ENCODE measurements at regions not wholly inside any gene's neighbourhood (a gene's known extent, or its start where the extent isn't known, plus 50 kb on each side); places are given as distances from the start of the nearest gene placed in this dataset.
A peak's percentile ranks its signal among the peaks of the same experiment; 100 is the strongest.

DNA sequence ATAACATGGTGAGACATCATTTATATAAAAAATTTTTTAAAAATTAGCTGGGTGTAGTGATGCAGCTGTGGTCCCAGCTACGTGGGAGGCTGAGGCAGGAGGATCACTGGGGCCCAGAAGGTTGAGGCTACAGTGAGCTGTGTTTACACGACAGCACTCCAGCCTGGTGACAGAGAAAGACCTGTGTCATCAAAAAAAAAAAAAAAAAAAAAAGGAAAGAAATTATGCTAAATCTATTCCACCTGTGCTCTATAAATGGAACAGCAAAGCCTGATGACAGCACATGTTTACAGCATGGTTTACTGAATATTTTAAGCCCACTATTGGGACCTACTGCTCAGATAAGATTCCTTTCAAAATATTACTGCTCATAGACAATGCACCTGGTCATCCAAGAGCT, 217.6 kb downstream of the PRDM2 start:
- TF ChIP-seq, protein P1, sequence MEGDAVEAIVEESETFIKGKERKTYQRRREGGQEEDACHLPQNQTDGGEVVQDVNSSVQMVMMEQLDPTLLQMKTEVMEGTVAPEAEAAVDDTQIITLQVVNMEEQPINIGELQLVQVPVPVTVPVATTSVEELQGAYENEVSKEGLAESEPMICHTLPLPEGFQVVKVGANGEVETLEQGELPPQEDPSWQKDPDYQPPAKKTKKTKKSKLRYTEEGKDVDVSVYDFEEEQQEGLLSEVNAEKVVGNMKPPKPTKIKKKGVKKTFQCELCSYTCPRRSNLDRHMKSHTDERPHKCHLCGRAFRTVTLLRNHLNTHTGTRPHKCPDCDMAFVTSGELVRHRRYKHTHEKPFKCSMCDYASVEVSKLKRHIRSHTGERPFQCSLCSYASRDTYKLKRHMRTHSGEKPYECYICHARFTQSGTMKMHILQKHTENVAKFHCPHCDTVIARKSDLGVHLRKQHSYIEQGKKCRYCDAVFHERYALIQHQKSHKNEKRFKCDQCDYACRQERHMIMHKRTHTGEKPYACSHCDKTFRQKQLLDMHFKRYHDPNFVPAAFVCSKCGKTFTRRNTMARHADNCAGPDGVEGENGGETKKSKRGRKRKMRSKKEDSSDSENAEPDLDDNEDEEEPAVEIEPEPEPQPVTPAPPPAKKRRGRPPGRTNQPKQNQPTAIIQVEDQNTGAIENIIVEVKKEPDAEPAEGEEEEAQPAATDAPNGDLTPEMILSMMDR (conservative IDR thresholded peaks at IDR 0.05; ENCODE audit: control insufficient read depth, insufficient read depth, low read depth, low read length) = no peak
- H3K4me3 ChIP-seq (ENCODE audit: control insufficient read depth, low read depth, low read length) = no peak overlapping the region
- no peak for DNase-seq (ENCODE audit: low read depth)

DNA sequence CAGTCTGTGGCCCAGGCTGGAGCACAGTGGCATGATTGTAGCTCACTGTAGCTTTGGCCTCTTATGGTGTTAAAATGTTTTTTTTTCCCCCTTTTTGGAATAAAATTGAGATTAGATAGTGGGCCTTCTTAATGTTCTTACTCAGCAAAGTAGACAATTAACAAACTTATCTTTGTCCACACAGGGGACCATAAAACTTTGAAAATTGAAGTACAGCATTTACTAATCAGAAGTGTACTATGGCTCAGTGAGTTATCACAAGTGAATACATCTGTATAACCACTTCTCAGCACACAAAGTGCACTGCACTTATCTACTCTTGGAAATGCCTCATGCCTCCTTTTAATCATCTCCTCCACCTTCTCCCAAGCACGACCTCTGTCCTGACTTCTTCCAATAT, 218.9 kb downstream of the PRDM2 start:
- no peak overlapping the region for H3K4me3 ChIP-seq (ENCODE audit: control insufficient read depth, low read depth, low read length)
- TF ChIP-seq, protein P1 (conservative IDR thresholded peaks at IDR 0.05; ENCODE audit: control insufficient read depth, insufficient read depth, low read depth, low read length) = no peak
- DNase-seq (ENCODE audit: low read depth) = no peak

DNA sequence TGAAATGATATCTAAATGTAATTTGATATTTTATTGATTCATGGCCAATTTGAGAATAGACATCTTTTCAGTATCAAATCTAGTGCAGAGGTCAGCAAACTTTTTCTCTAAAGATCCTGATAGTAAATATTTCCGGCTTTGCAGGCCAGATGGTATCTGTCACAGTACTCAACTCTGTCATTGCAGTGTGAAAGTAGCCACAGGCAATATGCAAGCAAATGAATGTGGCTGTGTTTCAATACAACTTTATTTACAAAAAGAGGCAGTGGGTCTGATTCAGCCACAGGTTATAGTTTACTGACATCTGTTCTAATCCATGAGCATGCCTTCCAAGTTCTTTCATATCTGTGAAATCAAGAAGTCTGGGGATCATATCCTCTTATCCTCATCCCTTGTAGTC, 221.2 kb downstream of the PRDM2 start:
- no peak overlapping the region for H3K4me3 ChIP-seq (ENCODE audit: control insufficient read depth, low read depth, low read length)
- TF ChIP-seq, protein P1 (conservative IDR thresholded peaks at IDR 0.05; ENCODE audit: control insufficient read depth, insufficient read depth, low read depth, low read length) = no peak
- no peak for DNase-seq (ENCODE audit: low read depth)

DNA sequence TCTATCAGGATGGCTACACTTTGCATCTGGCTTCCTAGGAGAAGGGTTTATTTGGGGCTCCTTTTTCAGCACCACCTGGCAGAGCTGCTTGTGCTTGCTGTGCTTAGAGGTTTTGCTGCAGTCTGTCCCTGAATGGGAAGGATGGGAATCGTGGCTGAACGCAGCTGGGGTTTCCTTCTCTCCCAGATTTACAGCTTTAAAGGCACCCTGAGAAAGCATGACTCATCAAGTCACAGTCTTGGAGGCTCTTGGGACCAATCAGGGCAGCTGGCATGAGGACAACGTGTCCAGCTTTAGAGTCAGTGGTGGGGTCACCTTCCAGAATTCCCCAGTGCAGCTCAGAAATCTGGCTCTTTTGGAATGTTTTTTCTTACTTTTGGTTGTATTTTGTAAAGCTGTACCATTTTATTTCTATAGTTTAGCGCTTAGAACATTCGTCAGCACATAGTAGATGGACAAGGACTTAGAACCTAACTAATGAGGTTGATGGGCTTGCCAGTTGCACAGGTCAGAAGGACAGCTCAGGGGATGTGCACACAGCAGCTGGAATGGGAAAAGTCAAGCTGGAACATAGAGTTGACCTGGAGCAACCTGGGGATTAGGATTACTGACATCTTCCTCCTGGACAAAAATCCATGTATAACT, 222.6 kb downstream of the PRDM2 start:
- TF ChIP-seq, protein P1 (conservative IDR thresholded peaks at IDR 0.05; ENCODE audit: control insufficient read depth, insufficient read depth, low read depth, low read length) = no peak
- DNase-seq (ENCODE audit: low read depth) = peak; percentile 40
- no peak overlapping the region for H3K4me3 ChIP-seq (ENCODE audit: control insufficient read depth, low read depth, low read length)

DNA sequence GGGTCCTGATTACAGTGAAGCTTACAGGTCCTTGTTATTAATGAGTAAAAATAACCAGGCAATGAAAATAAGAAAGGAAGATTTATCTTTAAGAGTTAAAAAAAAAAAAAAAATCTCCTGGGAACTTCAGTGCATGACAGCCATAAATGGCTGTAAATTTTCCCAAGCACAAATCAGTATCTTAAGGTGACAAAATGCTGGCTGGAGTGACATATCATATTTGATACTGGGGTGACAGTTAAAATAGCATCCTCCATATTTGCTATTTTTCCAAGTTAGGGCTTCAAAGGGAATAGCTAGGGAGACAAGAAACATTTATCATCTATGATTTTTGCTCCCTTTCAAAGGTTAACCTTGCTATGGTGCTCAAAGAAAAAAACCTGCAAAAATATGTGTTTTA, 226.6 kb downstream of the PRDM2 start:
- H3K4me3 ChIP-seq (ENCODE audit: control insufficient read depth, low read depth, low read length) = no peak overlapping the region
- TF ChIP-seq, protein P1 (conservative IDR thresholded peaks at IDR 0.05; ENCODE audit: control insufficient read depth, insufficient read depth, low read depth, low read length) = no peak
- no peak for DNase-seq (ENCODE audit: low read depth)

DNA sequence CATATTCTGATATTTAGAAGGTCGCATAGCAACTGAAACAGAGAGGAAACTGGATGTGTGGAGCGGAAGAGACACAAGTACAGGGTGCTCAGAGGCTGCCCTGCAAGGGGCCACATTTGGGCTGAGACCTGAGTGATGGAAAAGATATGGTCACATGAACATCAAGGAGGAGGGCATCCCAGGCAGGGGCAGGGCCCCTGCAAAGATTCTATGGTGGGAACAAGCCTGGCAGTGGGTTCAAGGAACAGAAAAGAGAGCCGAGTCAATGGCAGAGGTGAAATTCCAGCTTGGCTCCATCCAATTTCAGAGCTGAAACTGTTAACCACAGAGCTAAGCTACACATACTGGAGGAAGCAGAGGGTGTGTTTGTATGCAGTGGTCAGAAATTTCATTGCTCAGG, 227.7 kb downstream of the PRDM2 start:
- no peak for DNase-seq (ENCODE audit: low read depth)
- no peak overlapping the region for H3K4me3 ChIP-seq (ENCODE audit: control insufficient read depth, low read depth, low read length)
- TF ChIP-seq, protein P1 (conservative IDR thresholded peaks at IDR 0.05; ENCODE audit: control insufficient read depth, insufficient read depth, low read depth, low read length) = no peak

DNA sequence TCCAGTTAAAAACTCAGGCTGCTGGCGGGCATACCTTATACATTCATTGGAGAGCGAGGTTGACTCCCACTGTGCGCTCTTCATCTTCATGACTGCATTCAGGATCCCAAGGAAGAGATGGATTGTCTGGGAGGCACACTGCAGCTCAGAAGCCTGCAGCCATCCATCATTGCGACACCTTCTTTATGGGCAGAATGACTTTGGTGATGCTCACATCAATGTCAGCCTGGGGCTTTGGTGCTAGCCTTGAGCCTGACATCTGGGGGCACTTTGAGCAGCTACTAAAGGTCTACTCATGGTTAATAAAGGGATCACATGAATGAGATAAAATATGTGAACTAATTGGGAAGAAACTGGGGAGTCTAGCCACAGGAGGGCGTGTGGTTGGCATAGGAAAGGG, 229.3 kb downstream of the PRDM2 start:
- no peak for DNase-seq (ENCODE audit: low read depth)
- TF ChIP-seq, protein P1 (conservative IDR thresholded peaks at IDR 0.05; ENCODE audit: control insufficient read depth, insufficient read depth, low read depth, low read length) = no peak
- no peak overlapping the region for H3K4me3 ChIP-seq (ENCODE audit: control insufficient read depth, low read depth, low read length)
